ENCODE measurements at regions not wholly inside any gene's neighbourhood (a gene's known extent, or its start where the extent isn't known, plus 50 kb on each side); places are given as distances from the start of the nearest gene placed in this dataset.
"Not testable (repeated sequence)": the region's sequence is repeated elsewhere in the genome, so short reads cannot be mapped to it uniquely, and the experiment has no call there.

DNA sequence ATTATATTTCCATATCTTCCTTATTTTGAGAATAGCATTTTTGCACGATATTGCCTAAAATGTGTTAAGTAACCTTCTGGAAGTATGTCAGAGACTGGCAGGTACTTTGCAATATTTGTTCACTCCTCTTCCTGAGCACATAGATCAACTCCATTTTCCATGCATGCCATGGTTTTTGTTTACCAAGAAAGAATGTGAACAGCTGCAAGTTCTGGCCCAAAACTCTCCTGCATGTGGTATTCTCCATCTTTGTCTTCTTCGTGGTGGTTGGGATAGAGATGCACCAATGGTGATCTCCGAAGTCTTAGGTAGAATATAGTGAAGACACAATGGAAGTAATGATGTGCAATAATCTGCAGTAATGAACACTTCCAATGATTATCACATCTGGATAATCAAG lies 2241.0 kb upstream of the RAG2 start:
- DNase-seq (ENCODE audit: low read depth in 1 of 2, low spot score in 1 of 2), result no peak
- no peaks in the 10 kb centered on the region for H3K27me3 ChIP-seq
- TF ChIP-seq CTCF (IDR thresholded peaks at IDR 0.05; ENCODE audit: low read depth, low read length), result no peak
- no peaks in the 10 kb centered on the region for H3K4me1 ChIP-seq (ENCODE audit: low read depth)
- no peak overlapping the region for H3K4me3 ChIP-seq
- H3K36me3 ChIP-seq, result no peaks in the 10 kb centered on the region
- no peak overlapping the region for H3K27ac ChIP-seq
- H3K9me3 ChIP-seq (ENCODE audit: low read depth), result no peaks in the 10 kb centered on the region

GRCh38 chr11:38835966-38836365 lies 2237.9 kb upstream of the RAG2 start:
- no peak for TF ChIP-seq CTCF (IDR thresholded peaks at IDR 0.05; ENCODE audit: low read depth, low read length)
- no peak for DNase-seq (ENCODE audit: low read depth in 1 of 2, low spot score in 1 of 2)
- Histone ChIP-seq H3K36me3 (no peaks in the 10 kb centered on the region), H3K27ac (no peak overlapping the region), H3K4me3 (no peak overlapping the region), H3K9me3 (ENCODE audit: low read depth) (no peaks in the 10 kb centered on the region), H3K27me3 (no peaks in the 10 kb centered on the region), H3K4me1 (ENCODE audit: low read depth) (peaks cover 6% of the 10 kb centered on the region)

GRCh38 chr11:38824573-38824972 lies 2226.5 kb upstream of the RAG2 start:
- TF ChIP-seq CTCF (IDR thresholded peaks at IDR 0.05; ENCODE audit: low read depth, low read length), result peak; percentile 31
- peak; percentile 9 to 25 for DNase-seq (ENCODE audit: low read depth in 1 of 2, low spot score in 1 of 2)
- H3K27ac ChIP-seq, result no peak overlapping the region
- H3K27me3 ChIP-seq, result no peaks in the 10 kb centered on the region
- no peak overlapping the region for H3K4me3 ChIP-seq
- no peaks in the 10 kb centered on the region for H3K36me3 ChIP-seq
- H3K9me3 ChIP-seq (ENCODE audit: low read depth), result no peaks in the 10 kb centered on the region
- H3K4me1 ChIP-seq (ENCODE audit: low read depth), result no peaks in the 10 kb centered on the region

GRCh38 chr11:38821786-38822185 lies 2223.8 kb upstream of the RAG2 start:
- not testable (repeated sequence) for H3K27me3 ChIP-seq; H3K4me1 ChIP-seq (ENCODE audit: low read depth); H3K36me3 ChIP-seq; H3K4me3 ChIP-seq; H3K9me3 ChIP-seq (ENCODE audit: low read depth); H3K27ac ChIP-seq; DNase-seq (ENCODE audit: low read depth in 1 of 2, low spot score in 1 of 2)

DNA sequence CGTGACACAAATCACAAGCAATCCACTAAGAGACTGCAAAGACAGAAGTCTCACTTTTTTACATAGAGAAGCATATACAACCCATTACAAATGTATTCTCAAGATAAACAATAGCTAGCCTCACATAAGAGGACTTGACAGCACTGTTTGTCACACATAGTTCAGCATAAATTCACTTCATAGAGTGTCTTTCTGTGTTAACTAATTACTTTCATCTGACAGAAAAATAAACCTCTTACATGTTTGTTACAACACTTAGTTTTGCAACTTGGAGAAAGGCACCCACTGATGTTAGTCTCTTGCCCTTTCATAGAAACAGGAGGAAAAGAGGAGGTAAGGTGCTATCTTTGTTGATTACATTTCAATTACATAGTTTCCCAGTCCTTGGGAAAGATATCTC lies 2221.9 kb upstream of the RAG2 start:
- Histone ChIP-seq H3K9me3 (ENCODE audit: low read depth) (no peaks in the 10 kb centered on the region), H3K4me1 (ENCODE audit: low read depth) (no peaks in the 10 kb centered on the region), H3K36me3 (no peaks in the 10 kb centered on the region), H3K27me3 (no peaks in the 10 kb centered on the region), H3K27ac (no peak overlapping the region), H3K4me3 (no peak overlapping the region)
- no peak for DNase-seq (ENCODE audit: low read depth in 1 of 2, low spot score in 1 of 2)
- TF ChIP-seq CTCF (IDR thresholded peaks at IDR 0.05; ENCODE audit: low read depth, low read length), result no peak

DNA sequence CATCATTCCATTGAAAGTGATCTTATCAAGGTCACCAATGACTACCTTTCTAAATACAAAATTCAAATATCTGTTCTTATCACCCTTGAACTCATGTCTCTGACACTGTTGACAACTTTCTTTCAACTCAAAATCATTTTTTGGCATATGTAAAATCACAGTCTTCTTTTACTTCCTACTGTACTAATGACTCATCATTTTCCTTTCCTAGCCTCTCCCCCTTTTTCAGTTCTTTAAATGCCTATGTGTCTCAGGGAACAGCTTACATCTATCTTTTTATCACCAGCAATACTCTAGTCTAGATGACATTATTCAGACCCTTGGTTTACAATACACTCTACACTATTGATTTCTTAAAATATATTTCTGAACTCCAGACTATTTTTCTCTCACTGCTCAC lies 2220.7 kb upstream of the RAG2 start:
- no peak overlapping the region for H3K4me3 ChIP-seq
- no peaks in the 10 kb centered on the region for H3K9me3 ChIP-seq (ENCODE audit: low read depth)
- no peaks in the 10 kb centered on the region for H3K4me1 ChIP-seq (ENCODE audit: low read depth)
- DNase-seq (ENCODE audit: low read depth in 1 of 2, low spot score in 1 of 2), result no peak
- no peak overlapping the region for H3K27ac ChIP-seq
- no peak for TF ChIP-seq CTCF (IDR thresholded peaks at IDR 0.05; ENCODE audit: low read depth, low read length)
- no peaks in the 10 kb centered on the region for H3K27me3 ChIP-seq
- no peaks in the 10 kb centered on the region for H3K36me3 ChIP-seq
